VCaP (cell line): ENCODE measurements at regions not wholly inside any gene's neighbourhood (a gene's known extent, or its start where the extent isn't known, plus 50 kb on each side); places are given as distances from the start of the nearest gene placed in this dataset.
A peak's percentile ranks its signal among the peaks of the same experiment; 100 is the strongest.

Experiments used
- H3K27ac ChIP-seq: fragments of 450-650 bp; 2 replicates; pipeline ENCODE4 v1.5.1; 2017
- TF ChIP-seq, protein P1 (sequence below): fragments of 450-650 bp; conservative IDR thresholded peaks from 2 replicates; pipeline ENCODE4 v1.5.1; 2017; ENCODE audit warnings: mild to moderate bottlenecking, moderate library complexity

DNA sequence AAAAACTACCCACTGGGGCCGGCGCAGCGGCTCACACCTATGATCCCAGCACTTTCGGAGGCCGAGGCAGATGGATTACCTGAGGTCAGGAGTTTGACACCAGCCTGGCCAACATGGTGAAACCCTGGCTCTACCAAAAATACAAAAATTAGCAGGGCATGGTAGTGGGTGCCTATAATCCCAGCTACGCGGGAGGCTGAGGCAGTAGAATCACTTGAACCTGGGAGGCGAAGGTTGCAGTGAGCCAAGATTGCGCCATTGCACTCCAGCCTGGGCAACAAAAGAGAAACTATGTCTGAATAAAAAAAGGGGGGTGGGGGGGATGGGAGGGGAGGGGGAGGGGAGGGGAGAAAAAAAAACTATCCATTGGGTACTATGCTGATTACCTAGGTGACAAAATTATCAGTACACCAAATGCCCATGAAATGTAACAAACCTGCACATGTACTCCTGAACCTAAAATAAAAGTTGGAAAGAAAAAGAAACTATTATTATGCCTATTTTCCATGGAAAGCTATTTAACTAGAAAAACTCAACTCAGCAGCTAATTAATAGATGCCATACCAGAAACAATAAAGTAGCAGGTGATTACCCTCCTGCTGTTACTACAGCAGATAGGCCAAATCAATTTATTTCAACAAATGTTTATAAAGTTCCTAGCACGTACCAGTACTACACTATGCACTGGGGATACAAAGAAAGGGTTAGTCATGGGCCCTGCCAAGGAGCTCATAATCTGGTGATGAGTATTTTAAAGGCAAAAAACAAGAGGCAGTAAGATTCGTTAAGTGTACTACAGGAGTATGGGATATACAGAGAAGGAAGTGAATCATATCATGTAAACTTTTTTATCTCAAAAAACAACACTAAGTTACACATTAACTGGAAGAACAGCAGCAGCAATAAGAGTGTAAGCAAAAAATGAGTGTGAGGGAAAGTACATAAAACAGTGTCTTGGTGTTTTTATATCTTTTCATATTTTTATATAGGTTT, 112.8 kb upstream of the SLC39A10 start:
- TF ChIP-seq, protein P1, sequence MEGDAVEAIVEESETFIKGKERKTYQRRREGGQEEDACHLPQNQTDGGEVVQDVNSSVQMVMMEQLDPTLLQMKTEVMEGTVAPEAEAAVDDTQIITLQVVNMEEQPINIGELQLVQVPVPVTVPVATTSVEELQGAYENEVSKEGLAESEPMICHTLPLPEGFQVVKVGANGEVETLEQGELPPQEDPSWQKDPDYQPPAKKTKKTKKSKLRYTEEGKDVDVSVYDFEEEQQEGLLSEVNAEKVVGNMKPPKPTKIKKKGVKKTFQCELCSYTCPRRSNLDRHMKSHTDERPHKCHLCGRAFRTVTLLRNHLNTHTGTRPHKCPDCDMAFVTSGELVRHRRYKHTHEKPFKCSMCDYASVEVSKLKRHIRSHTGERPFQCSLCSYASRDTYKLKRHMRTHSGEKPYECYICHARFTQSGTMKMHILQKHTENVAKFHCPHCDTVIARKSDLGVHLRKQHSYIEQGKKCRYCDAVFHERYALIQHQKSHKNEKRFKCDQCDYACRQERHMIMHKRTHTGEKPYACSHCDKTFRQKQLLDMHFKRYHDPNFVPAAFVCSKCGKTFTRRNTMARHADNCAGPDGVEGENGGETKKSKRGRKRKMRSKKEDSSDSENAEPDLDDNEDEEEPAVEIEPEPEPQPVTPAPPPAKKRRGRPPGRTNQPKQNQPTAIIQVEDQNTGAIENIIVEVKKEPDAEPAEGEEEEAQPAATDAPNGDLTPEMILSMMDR: no peak
- peak overlapping the region; percentile 77 for H3K27ac ChIP-seq

DNA sequence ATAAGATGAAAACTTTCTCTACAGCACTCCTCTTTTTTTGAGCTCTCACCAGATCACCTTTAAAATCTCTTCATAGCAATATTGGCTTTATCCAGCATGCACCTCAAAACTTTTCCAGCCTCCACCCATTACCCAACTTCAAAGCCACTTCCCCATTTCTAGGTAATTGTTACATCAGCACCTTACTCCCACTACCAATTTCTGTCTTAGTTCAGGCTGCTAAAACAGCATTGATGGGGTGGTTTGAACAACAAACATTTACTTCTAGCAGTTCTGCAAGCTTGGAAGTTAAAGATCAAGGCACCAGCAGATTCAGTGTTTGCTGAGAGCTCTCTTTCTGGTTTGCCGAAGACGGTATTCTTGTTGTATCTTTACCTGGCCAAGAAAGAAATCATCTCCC, 114.0 kb upstream of the SLC39A10 start:
- TF ChIP-seq, protein P1: no peak
- peak overlapping the region; percentile 77 for H3K27ac ChIP-seq

DNA sequence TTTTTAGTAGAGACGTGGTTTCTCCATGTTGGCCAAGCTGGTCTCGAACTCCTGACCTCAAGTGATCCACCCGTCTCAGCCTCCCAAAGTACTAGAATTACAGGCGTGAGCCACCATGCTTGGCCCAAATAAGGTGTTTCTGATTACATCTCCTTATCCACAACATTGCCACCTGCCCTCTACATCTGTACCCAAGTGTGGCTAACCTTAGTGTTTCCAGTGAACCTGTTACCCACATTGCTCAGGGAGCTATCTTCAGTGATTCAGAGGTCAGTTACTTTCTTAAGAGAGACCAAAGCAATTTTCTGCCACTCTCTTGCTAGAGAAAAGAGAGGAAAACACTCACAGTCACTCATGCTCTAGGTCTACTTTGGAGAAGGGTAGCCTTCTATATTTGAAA, 115.0 kb upstream of the SLC39A10 start:
- TF ChIP-seq, protein P1: no peak
- H3K27ac ChIP-seq: no peak overlapping the region

DNA sequence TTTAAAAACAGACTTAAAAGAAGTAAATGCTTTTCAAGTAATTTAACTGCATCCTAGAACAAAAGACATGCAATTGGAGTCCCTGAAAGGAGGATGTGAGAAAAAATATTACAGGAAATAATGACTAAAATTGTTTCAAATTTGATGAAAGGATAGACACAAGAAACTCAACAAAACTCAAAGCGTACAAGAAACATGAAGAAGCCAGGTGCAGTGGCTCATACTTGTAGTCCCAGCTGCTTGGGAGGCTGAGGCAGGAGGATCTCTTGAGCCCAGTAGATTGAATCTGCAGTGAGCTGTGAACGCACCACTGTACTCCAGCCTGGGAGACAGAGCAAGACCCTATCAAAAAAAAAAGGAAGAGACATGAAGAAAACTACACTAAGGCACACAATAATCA, 118.1 kb upstream of the SLC39A10 start:
- no peak overlapping the region for H3K27ac ChIP-seq
- TF ChIP-seq, protein P1: no peak

DNA sequence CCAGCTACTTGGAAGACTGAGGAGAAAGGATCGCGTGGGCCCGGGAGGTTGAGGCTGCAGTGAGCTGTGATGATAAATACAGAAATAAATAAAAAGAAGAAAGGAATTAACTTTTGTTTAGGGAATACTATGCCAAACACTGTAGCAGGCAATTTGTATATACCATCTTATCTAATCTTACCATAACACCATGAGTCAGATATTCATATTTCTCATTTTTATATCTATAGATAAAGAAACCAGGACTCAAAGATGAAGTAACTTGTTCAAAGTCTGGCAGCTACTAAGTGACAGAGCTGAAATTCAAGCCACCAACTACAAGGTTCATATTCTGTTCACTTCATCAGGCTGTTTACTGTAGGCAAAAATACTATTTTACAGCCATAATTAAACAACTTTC, 119.2 kb upstream of the SLC39A10 start:
- TF ChIP-seq, protein P1: no peak
- H3K27ac ChIP-seq: no peak overlapping the region

DNA sequence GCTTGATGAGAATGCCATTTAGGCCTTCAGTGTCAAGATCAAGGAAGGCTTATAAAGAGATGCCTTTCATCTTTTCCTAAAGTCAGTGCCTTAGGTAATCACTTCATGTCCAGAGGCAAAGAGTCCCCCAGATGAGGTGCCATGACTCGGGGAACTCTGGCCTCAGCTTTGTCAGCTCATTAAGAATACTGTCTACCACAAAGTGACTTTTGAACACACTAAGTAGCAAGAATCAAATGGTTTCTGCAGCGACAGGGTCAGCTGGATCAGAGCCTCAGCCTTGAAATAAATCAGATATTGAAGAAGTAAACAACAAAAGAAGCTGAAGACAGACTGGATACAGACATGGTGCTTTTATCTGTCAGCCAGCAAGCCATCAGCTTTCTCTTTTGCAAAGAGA, 120.1 kb upstream of the SLC39A10 start:
- H3K27ac ChIP-seq: no peak overlapping the region
- TF ChIP-seq, protein P1: no peak

DNA sequence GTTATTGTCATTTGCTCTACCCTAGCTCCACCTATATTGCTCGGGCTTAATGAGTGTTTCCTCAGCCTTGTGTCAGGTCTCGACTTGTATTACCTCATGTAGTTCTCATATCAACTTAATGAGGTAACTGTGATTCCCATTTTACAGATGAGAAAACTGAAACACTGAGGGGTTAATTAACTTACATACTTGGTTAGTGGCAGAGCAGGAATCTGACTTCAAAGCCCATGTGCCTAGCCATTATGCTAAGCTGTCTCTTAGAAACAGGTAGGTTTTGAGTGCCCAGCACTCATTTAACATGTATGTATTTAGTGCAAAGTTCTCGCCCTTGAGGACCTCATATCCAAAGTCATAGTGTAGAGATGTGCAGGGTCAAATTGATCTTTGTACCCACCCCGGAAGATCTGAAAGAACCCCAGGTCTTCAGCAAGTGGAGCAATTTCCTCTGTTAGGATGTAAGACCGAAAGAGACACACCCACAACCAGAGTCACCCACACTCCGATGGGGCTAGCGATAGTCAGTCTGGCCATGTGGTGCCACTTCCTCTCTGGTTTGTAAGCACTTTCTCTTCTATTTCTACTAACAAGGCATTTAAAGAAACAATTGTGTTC, 121.0 kb upstream of the SLC39A10 start:
- no peak overlapping the region for H3K27ac ChIP-seq
- TF ChIP-seq, protein P1: no peak
